PC-3 (cell line): ENCODE measurements at regions not wholly inside any gene's neighbourhood (a gene's known extent, or its start where the extent isn't known, plus 50 kb on each side); places are given as distances from the start of the nearest gene placed in this dataset.

ENCODE experiments used
- ATAC-seq: fragments of 200-7000 bp; cut with Tn5 transposase; 2 replicates; pipeline ENCODE4 v1.9.1; 2020; ENCODE audit warnings: mild to moderate bottlenecking, moderate library complexity
- BruUV-seq: library from RNA; stranded (reverse); fragments of 400-500 nt; replicated peaks from 2 replicates; lab custom pipeline; 2021; lab: Mats Ljungman, UMichigan
- CTCF ChIA-PET: fragments of 300-600 bp; sonication (Branson Sonifier 250); formaldehyde crosslinking; loops from one replicate; lab custom pipeline; 2022; ENCODE audit warnings: antibody characterized with exemption; lab: Charles Lee
- POLR2A ChIA-PET: fragments of 300-600 bp; sonication (Branson Sonifier 250); formaldehyde crosslinking; loops from one replicate; lab custom pipeline; 2022; ENCODE audit warnings: antibody characterized with exemption; ENCODE audit not compliant: unreplicated experiment; lab: Charles Lee
- DNase-seq: peaks from one replicate; pipeline ENCODE4 v3.0.0-alpha.2; 2015
- H2AFZ ChIP-seq: fragments of 300-600 bp; sonication (generic); 2 replicates; pipeline ENCODE4 v1.6.0; 2016; ENCODE audit warnings: antibody characterized with exemption, low read length
- H3F3A ChIP-seq: fragments of 300-600 bp; sonication (generic); one replicate; pipeline ENCODE4 v1.6.0; 2017; ENCODE audit warnings: antibody characterized with exemption, low read length, control low read depth, mild to moderate bottlenecking; ENCODE audit not compliant: unreplicated experiment
- H3K27ac ChIP-seq: fragments of 300-600 bp; sonication (generic); 2 replicates; pipeline ENCODE4 v1.5.1; 2016; ENCODE audit warnings: mild to moderate bottlenecking, low read length
- H3K27me3 ChIP-seq: fragments of 300-600 bp; sonication (generic); 2 replicates; pipeline ENCODE4 v1.6.1; 2016; ENCODE audit warnings: low read length, mixed read lengths
- H3K36me3 ChIP-seq: fragments of 300-600 bp; sonication (generic); 2 replicates; pipeline ENCODE4 v1.6.1; 2016; ENCODE audit warnings: low read depth, mixed run types, low read length, mixed read lengths
- H3K4me1 ChIP-seq: fragments of 300-600 bp; sonication (generic); 2 replicates; pipeline ENCODE4 v1.5.1; 2016; ENCODE audit warnings: low read length; ENCODE audit not compliant: insufficient read depth
- H3K4me2 ChIP-seq: fragments of 300-600 bp; sonication (generic); 2 replicates; pipeline ENCODE4 v1.6.0; 2016; ENCODE audit warnings: low read length
- H3K4me3 ChIP-seq: fragments of 300-600 bp; sonication (generic); 2 replicates; pipeline ENCODE4 v1.5.1; 2016; ENCODE audit warnings: mild to moderate bottlenecking, low read length, mixed read lengths
- H3K79me2 ChIP-seq: fragments of 300-600 bp; sonication (generic); 2 replicates; pipeline ENCODE4 v1.6.1; 2017; ENCODE audit warnings: low read length, mixed read lengths
- H3K9ac ChIP-seq: fragments of 300-600 bp; sonication (generic); 2 replicates; pipeline ENCODE4 v1.6.0; 2016; ENCODE audit warnings: mild to moderate bottlenecking, low read length
- H3K9me2 ChIP-seq: fragments of 300-600 bp; sonication (generic); replicated peaks from 2 replicates; pipeline ENCODE4 v1.6.1; 2016; ENCODE audit warnings: mixed run types, low read length, mixed read lengths
- H3K9me3 ChIP-seq: fragments of 300-600 bp; sonication (generic); 2 replicates; pipeline ENCODE4 v1.6.1; 2016; ENCODE audit warnings: low read length, mixed read lengths
- H4K20me1 ChIP-seq: fragments of 300-600 bp; sonication (generic); 2 replicates; pipeline ENCODE4 v1.6.1; 2016; ENCODE audit warnings: low read length, mixed read lengths
- EZH2 ChIP-seq: fragments of 300-600 bp; sonication (generic); IDR thresholded peaks from one replicate; pipeline ENCODE4 v1.6.1; 2017; ENCODE audit warnings: antibody characterized with exemption, mild to moderate bottlenecking, low read length; ENCODE audit not compliant: unreplicated experiment
- EZH2phosphoT487 ChIP-seq: fragments of 300-600 bp; sonication (generic); IDR thresholded peaks from 2 replicates; pipeline ENCODE4 v1.6.1; 2018; ENCODE audit warnings: mild to moderate bottlenecking, antibody characterized with exemption, low read length, borderline replicate concordance
- intact Hi-C: fragments of 100-400 bp; cut with micrococcal nuclease; formaldehyde crosslinking; loops from 2 replicates; pipeline ENCODE4 v1.9.0; 2023
- TF ChIP-seq, protein P1 (sequence below): fragments of 300-600 bp; sonication (generic); conservative IDR thresholded peaks from 2 replicates; pipeline ENCODE4 v1.5.1; 2017; ENCODE audit warnings: antibody characterized with exemption, low read depth, mild to moderate bottlenecking, low read length

DNA sequence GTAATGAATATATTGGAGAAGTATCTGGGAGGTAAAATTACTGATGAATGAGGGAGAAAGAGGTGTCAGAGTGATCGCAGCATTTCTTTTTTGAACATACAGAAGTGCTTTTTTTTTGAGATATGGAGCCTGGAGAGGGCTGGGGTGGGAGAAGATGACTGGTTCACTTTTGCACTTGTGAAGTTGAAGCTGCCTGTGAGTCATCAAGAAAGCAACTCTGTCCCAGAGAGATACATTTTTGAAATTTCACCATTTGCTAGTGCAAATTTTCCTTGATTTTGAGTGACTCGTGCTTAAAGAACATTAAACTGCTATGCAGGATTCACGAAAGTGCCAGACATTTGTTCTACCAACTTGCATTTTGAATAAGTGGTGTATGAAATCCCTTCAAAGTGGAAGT is 81.8 kb downstream of the ADRA2A start:
- Histone ChIP-seq H3K4me1 (no peaks in the 10 kb centered on the region), H3K4me2 (no peak overlapping the region), H3K4me3 (no peak overlapping the region), H3K36me3 (no peaks in the 10 kb centered on the region), H3F3A (no peaks in the 10 kb centered on the region), H4K20me1 (no peaks in the 10 kb centered on the region), H3K27ac (no peak overlapping the region), H3K9ac (no peak overlapping the region), H3K27me3 (peaks cover 24% of the 10 kb centered on the region; the same call in 1 of the 2 replicates), H3K79me2 (no peaks in the 10 kb centered on the region), H2AFZ (no peak overlapping the region), H3K9me3 (no peaks in the 10 kb centered on the region), H3K9me2 (no peaks in the 10 kb centered on the region)
- ChIA-PET CTCF (no interaction called here), POLR2A (no interaction called here)
- intact Hi-C loops: no loop called here
- TF ChIP-seq, protein P1, sequence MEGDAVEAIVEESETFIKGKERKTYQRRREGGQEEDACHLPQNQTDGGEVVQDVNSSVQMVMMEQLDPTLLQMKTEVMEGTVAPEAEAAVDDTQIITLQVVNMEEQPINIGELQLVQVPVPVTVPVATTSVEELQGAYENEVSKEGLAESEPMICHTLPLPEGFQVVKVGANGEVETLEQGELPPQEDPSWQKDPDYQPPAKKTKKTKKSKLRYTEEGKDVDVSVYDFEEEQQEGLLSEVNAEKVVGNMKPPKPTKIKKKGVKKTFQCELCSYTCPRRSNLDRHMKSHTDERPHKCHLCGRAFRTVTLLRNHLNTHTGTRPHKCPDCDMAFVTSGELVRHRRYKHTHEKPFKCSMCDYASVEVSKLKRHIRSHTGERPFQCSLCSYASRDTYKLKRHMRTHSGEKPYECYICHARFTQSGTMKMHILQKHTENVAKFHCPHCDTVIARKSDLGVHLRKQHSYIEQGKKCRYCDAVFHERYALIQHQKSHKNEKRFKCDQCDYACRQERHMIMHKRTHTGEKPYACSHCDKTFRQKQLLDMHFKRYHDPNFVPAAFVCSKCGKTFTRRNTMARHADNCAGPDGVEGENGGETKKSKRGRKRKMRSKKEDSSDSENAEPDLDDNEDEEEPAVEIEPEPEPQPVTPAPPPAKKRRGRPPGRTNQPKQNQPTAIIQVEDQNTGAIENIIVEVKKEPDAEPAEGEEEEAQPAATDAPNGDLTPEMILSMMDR: no peak
- TF ChIP-seq EZH2 (no peak), EZH2phosphoT487 (no peak)
- no peak for DNase-seq
- BruUV-seq: no TSS peak
- no peak for ATAC-seq

DNA sequence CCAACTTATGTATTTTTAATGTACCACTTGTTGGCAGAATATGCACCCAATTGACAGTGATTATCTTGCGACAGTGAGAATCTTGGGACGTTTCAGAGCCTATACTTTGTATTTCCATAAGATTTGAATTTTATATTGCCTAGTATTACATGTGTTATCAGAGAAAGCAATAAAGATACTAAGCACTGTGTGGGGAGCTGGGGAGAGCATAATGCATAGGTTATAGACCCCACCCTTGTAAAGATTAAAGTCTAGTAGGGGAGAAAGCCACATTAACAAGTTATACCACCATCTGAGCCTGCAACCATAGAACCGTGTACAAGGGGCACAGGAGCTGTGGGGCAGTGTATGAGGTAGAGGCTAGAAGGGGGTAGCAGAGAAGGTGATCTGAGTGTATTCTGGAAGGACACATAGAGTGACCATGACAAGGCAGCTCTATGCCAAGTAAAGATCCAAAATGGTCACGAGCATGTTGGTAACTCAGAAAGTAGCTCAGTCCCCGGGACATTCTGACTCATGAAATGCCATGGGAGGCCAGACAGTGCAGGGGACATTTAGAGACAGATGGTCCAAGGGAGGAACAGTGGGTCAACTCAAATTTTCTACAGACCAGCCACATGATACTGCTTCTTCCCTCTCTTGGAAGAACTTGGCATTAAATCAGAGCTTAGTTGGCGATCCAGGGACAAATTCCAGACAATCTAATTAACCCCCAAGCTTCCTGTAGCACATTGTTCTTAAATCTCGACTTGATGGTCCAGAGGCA is 84.5 kb downstream of the ADRA2A start:
- intact Hi-C loops: no loop called here
- no peak overlapping the region for H3K27ac ChIP-seq
- no peaks in the 10 kb centered on the region for H3K9me3 ChIP-seq
- H3K79me2 ChIP-seq: no peaks in the 10 kb centered on the region
- CTCF ChIA-PET: no interaction called here
- no peaks in the 10 kb centered on the region for H3K4me1 ChIP-seq
- no peak overlapping the region for H3K4me2 ChIP-seq
- H3K36me3 ChIP-seq: no peaks in the 10 kb centered on the region
- BruUV-seq: no TSS peak
- no peaks in the 10 kb centered on the region for H3F3A ChIP-seq
- no peak for ATAC-seq
- no peaks in the 10 kb centered on the region for H4K20me1 ChIP-seq
- TF ChIP-seq, protein P1: no peak
- TF ChIP-seq EZH2: no peak
- no peak for TF ChIP-seq EZH2phosphoT487
- H3K27me3 ChIP-seq: peaks cover 23% of the 10 kb centered on the region; the same call in 1 of the 2 replicates
- H3K9me2 ChIP-seq: no peaks in the 10 kb centered on the region
- no peak overlapping the region for H3K4me3 ChIP-seq
- H2AFZ ChIP-seq: no peak overlapping the region
- DNase-seq: no peak
- no peak overlapping the region for H3K9ac ChIP-seq
- POLR2A ChIA-PET: no interaction called here

DNA sequence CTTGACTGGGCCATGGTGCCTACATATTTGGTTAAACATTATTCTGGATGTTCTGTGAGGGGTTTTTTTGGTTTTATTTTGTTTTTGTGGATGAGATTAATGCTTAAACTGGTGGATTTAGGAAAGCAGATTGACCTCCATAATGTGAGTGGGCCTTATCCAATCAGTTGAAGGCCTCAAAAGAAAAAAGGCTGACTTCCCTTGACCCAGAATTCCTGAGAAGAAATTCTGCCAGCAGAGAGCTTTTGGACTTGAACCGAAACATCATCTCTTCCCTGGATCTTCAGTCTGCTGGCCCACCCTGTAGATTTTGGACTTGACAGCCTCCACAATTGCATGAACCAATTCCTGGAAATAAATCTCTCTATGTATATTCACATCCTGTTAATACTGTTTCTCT is 94.4 kb downstream of the ADRA2A start:
- no TSS peak for BruUV-seq
- Histone ChIP-seq H3K4me1 (no peaks in the 10 kb centered on the region), H4K20me1 (no peaks in the 10 kb centered on the region), H3K9ac (no peak overlapping the region), H3K27ac (no peak overlapping the region), H2AFZ (no peak overlapping the region), H3K9me3 (no peaks in the 10 kb centered on the region), H3K9me2 (no peaks in the 10 kb centered on the region), H3K4me3 (no peak overlapping the region), H3K27me3 (no peaks in the 10 kb centered on the region), H3K79me2 (no peaks in the 10 kb centered on the region), H3F3A (no peaks in the 10 kb centered on the region), H3K36me3 (no peaks in the 10 kb centered on the region), H3K4me2 (no peak overlapping the region)
- intact Hi-C loops: no loop called here
- TF ChIP-seq EZH2 (no peak), EZH2phosphoT487 (no peak)
- TF ChIP-seq, protein P1: no peak
- no peak for DNase-seq
- ChIA-PET POLR2A (no interaction called here), CTCF (no interaction called here)
- ATAC-seq: no peak
